ENCODE measurements at regions not wholly inside any gene's neighbourhood (a gene's known extent, or its start where the extent isn't known, plus 50 kb on each side); places are given as distances from the start of the nearest gene placed in this dataset.

DNA sequence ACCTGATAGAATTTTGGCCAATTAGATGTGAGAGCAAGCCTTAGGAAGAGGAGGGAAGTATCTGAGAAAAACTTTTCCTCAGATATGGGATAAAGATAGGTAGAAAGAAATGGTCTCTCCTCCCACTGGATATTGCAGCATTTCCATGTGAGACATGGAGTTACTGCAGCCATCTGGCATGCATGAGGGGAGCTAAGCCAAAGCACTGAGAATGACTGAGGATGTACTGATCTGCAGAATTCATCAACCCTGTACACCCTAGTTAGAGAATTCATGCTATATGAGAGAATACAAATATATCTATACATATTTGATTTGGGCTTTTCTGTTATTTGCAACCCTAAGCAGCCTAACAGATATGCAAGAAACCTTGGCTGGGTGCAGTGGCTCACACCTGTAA is 52.5 kb upstream of the RPL34 start:
- ChIA-PET CTCF (no interaction called here), POLR2A (no interaction called here)
- no peak for TF ChIP-seq BHLHE40 (IDR thresholded peaks at IDR 0.05; ENCODE audit: borderline replicate concordance)
- TF ChIP-seq FOXK2 (IDR thresholded peaks at IDR 0.05), result no peak
- TF ChIP-seq, protein P1, sequence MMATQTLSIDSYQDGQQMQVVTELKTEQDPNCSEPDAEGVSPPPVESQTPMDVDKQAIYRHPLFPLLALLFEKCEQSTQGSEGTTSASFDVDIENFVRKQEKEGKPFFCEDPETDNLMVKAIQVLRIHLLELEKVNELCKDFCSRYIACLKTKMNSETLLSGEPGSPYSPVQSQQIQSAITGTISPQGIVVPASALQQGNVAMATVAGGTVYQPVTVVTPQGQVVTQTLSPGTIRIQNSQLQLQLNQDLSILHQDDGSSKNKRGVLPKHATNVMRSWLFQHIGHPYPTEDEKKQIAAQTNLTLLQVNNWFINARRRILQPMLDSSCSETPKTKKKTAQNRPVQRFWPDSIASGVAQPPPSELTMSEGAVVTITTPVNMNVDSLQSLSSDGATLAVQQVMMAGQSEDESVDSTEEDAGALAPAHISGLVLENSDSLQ (IDR thresholded peaks at IDR 0.05), result no peak
- TF ChIP-seq L3MBTL2 (conservative IDR thresholded peaks at IDR 0.05), result no peak
- TF ChIP-seq ARNT (IDR thresholded peaks at IDR 0.05), result no peak
- TF ChIP-seq HDGF (IDR thresholded peaks at IDR 0.05; ENCODE audit: borderline replicate concordance), result no peak
- TF ChIP-seq NFRKB (IDR thresholded peaks at IDR 0.05), result no peak
- no peak for TF ChIP-seq FOXA1 (IDR thresholded peaks at IDR 0.05)
- no peak for TF ChIP-seq CTBP1 (IDR thresholded peaks at IDR 0.05; ENCODE audit: borderline replicate concordance)
- no peak for TF ChIP-seq LEF1 (IDR thresholded peaks at IDR 0.05; ENCODE audit: borderline replicate concordance)
- TF ChIP-seq SP1 (IDR thresholded peaks at IDR 0.05), result no peak
- TF ChIP-seq ELF4 (IDR thresholded peaks at IDR 0.05), result no peak
- no peak for TF ChIP-seq SUZ12 (IDR thresholded peaks at IDR 0.05)
- DNase-seq (ENCODE audit: extremely low spot score), result no peak

DNA sequence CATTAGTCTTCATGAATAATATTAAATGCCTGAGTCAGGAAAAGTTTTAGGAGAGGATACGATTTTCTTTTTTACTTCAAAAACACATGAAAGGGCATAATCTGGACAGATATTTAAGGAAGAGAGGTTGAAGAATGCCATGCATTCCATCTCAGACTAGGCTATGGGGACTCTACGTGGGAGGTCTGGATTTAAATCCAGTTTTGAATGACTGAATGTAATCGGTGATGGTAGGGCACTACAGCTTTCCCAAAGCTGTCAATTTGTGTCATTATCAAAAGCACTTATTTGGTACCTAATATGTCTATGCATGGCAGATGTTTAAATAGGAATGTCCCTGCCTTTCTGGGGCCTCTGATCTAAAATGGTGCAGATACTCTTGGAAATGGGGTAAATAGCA is 59.3 kb upstream of the RPL34 start:
- ChIA-PET CTCF (no interaction called here), POLR2A (no interaction called here)
- DNase-seq (ENCODE audit: extremely low spot score), result no peak
- TF ChIP-seq BHLHE40 (IDR thresholded peaks at IDR 0.05; ENCODE audit: borderline replicate concordance), result no peak
- TF ChIP-seq LEF1 (IDR thresholded peaks at IDR 0.05; ENCODE audit: borderline replicate concordance), result no peak
- TF ChIP-seq FOXK2 (IDR thresholded peaks at IDR 0.05), result no peak
- TF ChIP-seq FOXM1 (IDR thresholded peaks at IDR 0.05; ENCODE audit: borderline replicate concordance), result no peak
- no peak for TF ChIP-seq CTBP1 (IDR thresholded peaks at IDR 0.05; ENCODE audit: borderline replicate concordance)
- no peak for TF ChIP-seq ARNT (IDR thresholded peaks at IDR 0.05)
- TF ChIP-seq FOXA1 (IDR thresholded peaks at IDR 0.05), result no peak
- TF ChIP-seq SP1 (IDR thresholded peaks at IDR 0.05), result no peak
- TF ChIP-seq TARDBP (IDR thresholded peaks at IDR 0.05), result no peak
- TF ChIP-seq HDGF (IDR thresholded peaks at IDR 0.05; ENCODE audit: borderline replicate concordance), result no peak
- TF ChIP-seq, protein P1 (IDR thresholded peaks at IDR 0.05), result no peak
- TF ChIP-seq L3MBTL2 (conservative IDR thresholded peaks at IDR 0.05), result no peak

DNA sequence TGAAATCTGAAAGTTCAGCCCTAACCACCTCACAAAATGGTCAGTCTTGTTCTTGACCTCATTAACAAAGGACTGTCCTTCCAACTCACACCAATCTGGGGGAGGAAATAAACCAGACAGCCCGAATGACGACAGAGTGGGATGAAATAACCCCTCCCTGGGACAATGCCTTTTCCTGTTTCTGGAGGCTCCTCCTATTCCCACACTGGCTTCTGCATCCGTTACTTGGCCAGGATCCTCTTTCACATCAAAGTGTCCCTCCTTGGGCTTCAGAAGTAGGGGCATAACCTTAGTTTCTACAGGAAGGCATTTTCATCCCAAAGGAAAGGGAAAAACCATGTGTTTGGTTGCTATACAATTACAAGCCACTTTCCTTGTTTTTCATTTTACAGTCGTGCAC is 59.8 kb upstream of the RPL34 start:
- DNase-seq (ENCODE audit: extremely low spot score), result no peak
- no peak for TF ChIP-seq FOXA1 (IDR thresholded peaks at IDR 0.05)
- TF ChIP-seq, protein P1 (IDR thresholded peaks at IDR 0.05), result no peak
- no peak for TF ChIP-seq ELF4 (IDR thresholded peaks at IDR 0.05)
- no peak for TF ChIP-seq SP1 (IDR thresholded peaks at IDR 0.05)
- no peak for TF ChIP-seq HDGF (IDR thresholded peaks at IDR 0.05; ENCODE audit: borderline replicate concordance)
- no peak for TF ChIP-seq BHLHE40 (IDR thresholded peaks at IDR 0.05; ENCODE audit: borderline replicate concordance)
- TF ChIP-seq ARNT (IDR thresholded peaks at IDR 0.05), result no peak
- POLR2A ChIA-PET, result no interaction called here

DNA sequence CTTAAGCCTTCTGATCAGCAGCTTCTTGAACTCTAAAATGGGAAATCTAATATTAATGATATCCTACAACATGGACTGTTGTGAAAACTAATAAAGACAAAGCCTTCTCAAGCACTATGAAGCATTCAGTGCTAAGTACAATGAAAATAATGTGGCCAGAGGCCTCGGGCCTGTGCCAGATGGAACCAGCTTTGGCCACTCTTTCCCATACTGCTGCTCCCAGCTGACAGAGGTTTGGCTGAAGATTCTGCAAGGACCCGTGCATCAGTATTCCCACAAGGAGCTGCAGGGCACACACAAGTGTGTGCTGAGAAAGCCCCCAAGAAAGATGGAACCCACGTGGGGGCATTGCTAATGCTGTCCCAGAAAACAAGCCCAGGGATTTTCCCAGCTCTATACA is 60.5 kb upstream of the RPL34 start:
- no peak for DNase-seq (ENCODE audit: extremely low spot score)
- TF ChIP-seq L3MBTL2 (conservative IDR thresholded peaks at IDR 0.05) (no peak), HDGF (IDR thresholded peaks at IDR 0.05; ENCODE audit: borderline replicate concordance) (no peak), SP1 (IDR thresholded peaks at IDR 0.05) (no peak), CTBP1 (IDR thresholded peaks at IDR 0.05; ENCODE audit: borderline replicate concordance) (no peak), LEF1 (IDR thresholded peaks at IDR 0.05; ENCODE audit: borderline replicate concordance) (no peak), SUZ12 (IDR thresholded peaks at IDR 0.05) (no peak), BHLHE40 (IDR thresholded peaks at IDR 0.05; ENCODE audit: borderline replicate concordance) (no peak), NFRKB (IDR thresholded peaks at IDR 0.05) (no peak), TARDBP (IDR thresholded peaks at IDR 0.05) (no peak), ARNT (IDR thresholded peaks at IDR 0.05) (no peak), ZNF384 (IDR thresholded peaks at IDR 0.05) (no peak), FOXK2 (IDR thresholded peaks at IDR 0.05) (no peak), FOXA1 (IDR thresholded peaks at IDR 0.05) (no peak), FOXM1 (IDR thresholded peaks at IDR 0.05; ENCODE audit: borderline replicate concordance) (no peak), ELF4 (IDR thresholded peaks at IDR 0.05) (no peak)
- TF ChIP-seq, protein P1 (IDR thresholded peaks at IDR 0.05), result no peak
- ChIA-PET POLR2A (no interaction called here), CTCF (no interaction called here)

More for the DNA sequence above, 59.8 kb upstream of the RPL34 start:
- CTCF ChIA-PET, result no interaction called here

DNA sequence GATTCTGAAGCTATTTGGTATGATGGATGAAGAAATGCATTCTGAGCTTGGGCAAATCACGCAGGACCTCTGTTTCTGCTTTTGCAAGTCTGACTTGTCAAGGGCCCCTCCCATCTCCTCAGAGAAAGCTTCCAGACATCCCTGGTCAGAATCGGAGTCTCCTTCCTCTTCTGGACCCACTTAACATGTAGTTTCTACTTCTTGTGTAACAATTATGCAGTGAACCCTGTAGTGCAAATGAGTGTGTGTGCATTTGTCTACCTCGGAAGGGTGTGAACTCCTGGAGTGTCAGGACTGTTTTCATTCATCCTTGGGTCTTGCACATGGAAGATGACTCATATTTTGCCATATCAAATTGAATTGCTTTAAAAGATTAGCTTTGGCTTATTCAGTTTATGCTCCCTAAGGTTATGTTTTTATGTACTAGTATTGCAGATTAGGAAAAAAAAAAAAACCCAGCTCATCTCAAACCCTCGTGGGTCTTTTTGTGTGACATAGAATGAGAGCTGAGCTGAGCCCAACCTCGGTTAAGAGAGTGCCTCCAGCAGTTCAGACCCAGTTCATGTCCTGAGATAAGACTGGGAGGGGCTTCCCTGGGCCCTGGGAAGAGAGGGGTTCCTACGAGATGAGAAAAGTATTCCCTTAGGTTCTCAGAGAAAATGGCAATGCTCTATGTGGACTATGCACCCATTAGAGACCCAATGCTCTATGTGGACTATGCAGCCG is 61.1 kb upstream of the RPL34 start:
- TF ChIP-seq LEF1 (IDR thresholded peaks at IDR 0.05; ENCODE audit: borderline replicate concordance) (no peak), HDGF (IDR thresholded peaks at IDR 0.05; ENCODE audit: borderline replicate concordance) (no peak), ELF4 (IDR thresholded peaks at IDR 0.05) (no peak), FOXK2 (IDR thresholded peaks at IDR 0.05) (no peak), L3MBTL2 (conservative IDR thresholded peaks at IDR 0.05) (no peak), NFRKB (IDR thresholded peaks at IDR 0.05) (no peak), TARDBP (IDR thresholded peaks at IDR 0.05) (no peak), ARNT (IDR thresholded peaks at IDR 0.05) (no peak)
- CTCF ChIA-PET, result no interaction called here
- no peak for DNase-seq (ENCODE audit: extremely low spot score)

More for the DNA sequence above, 61.1 kb upstream of the RPL34 start:
- POLR2A ChIA-PET, result no interaction called here
